ENCODE measurements at regions not wholly inside any gene's neighbourhood (a gene's known extent, or its start where the extent isn't known, plus 50 kb on each side); places are given as distances from the start of the nearest gene placed in this dataset.

DNA sequence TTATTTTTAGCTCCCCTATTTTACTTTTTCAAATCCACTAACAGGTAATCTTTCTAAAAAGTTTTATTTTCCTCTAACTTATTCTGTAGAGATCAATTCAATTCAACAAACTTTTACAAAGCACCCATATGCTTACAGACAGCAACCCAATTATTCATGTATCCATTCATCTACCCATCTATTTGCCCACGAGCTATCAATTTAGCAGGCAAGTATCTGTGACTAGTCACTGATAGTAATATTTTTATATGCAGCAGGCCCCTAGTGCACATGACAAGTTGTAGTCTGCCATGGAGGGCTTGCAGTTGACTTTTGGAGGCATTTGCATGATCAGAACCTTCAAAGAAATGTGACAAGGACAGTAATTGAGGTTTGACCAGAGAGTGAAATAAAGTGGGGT is 753.2 kb upstream of the TENM4 start:
- no TSS peak for BruUV-seq (replicated peaks)
- intact Hi-C loops (cut with micrococcal nuclease; ENCODE audit: unreplicated experiment): no loop called here
- no peaks in the 10 kb centered on the region; a peak in 1 of 5 replicates for H3K27me3 ChIP-seq (ENCODE audit: control insufficient read depth in 1 of 2, insufficient read depth in 2 of 2, low read length in 2 of 2)
- TF ChIP-seq, protein P1, sequence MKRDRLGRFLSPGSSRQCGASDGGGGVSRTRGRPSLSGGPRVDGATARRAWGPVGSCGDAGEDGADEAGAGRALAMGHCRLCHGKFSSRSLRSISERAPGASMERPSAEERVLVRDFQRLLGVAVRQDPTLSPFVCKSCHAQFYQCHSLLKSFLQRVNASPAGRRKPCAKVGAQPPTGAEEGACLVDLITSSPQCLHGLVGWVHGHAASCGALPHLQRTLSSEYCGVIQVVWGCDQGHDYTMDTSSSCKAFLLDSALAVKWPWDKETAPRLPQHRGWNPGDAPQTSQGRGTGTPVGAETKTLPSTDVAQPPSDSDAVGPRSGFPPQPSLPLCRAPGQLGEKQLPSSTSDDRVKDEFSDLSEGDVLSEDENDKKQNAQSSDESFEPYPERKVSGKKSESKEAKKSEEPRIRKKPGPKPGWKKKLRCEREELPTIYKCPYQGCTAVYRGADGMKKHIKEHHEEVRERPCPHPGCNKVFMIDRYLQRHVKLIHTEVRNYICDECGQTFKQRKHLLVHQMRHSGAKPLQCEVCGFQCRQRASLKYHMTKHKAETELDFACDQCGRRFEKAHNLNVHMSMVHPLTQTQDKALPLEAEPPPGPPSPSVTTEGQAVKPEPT (CRISPR knock-in tag; IDR thresholded peaks at IDR 0.05; ENCODE audit: low read depth): no peak
- no peak for TF ChIP-seq ZBTB7B (CRISPR knock-in tag; IDR thresholded peaks at IDR 0.05)
- TF ChIP-seq ZNF7 (CRISPR knock-in tag; IDR thresholded peaks at IDR 0.05): no peak
- TF ChIP-seq, protein P2, sequence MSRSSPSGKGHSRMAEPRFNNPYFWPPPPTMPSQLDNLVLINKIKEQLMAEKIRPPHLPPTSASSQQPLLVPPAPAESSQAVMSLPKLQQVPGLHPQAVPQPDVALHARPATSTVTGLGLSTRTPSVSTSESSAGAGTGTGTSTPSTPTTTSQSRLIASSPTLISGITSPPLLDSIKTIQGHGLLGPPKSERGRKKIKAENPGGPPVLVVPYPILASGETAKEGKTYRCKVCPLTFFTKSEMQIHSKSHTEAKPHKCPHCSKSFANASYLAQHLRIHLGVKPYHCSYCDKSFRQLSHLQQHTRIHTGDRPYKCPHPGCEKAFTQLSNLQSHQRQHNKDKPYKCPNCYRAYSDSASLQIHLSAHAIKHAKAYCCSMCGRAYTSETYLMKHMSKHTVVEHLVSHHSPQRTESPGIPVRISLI (CRISPR knock-in tag; IDR thresholded peaks at IDR 0.05; ENCODE audit: borderline replicate concordance): no peak
- TF ChIP-seq ZBTB38 (CRISPR knock-in tag; IDR thresholded peaks at IDR 0.05): no peak
- TF ChIP-seq ZNF670 (CRISPR knock-in tag; IDR thresholded peaks at IDR 0.05; ENCODE audit: borderline replicate concordance): no peak
- no peak for TF ChIP-seq MZF1 (CRISPR knock-in tag; IDR thresholded peaks at IDR 0.05; ENCODE audit: borderline replicate concordance)
- TF ChIP-seq KDM1A (CRISPR knock-in tag; IDR thresholded peaks at IDR 0.05): no peak
- TF ChIP-seq ZNF225 (CRISPR knock-in tag; IDR thresholded peaks at IDR 0.05): no peak
- TF ChIP-seq BORCS8-MEF2B (CRISPR knock-in tag; IDR thresholded peaks at IDR 0.05): no peak
- no peak for TF ChIP-seq ZNF124 (CRISPR knock-in tag; IDR thresholded peaks at IDR 0.05)
- TF ChIP-seq ZSCAN20 (CRISPR knock-in tag; IDR thresholded peaks at IDR 0.05; ENCODE audit: borderline replicate concordance): no peak
- no peak for TF ChIP-seq SETDB1 (CRISPR knock-in tag; IDR thresholded peaks at IDR 0.05; ENCODE audit: borderline replicate concordance)
- no peak for TF ChIP-seq CHD2 (IDR thresholded peaks at IDR 0.05; ENCODE audit: low read depth, low read length)
- no peak for TF ChIP-seq ZNF672 (CRISPR knock-in tag; IDR thresholded peaks at IDR 0.05)
- TF ChIP-seq, protein P3, sequence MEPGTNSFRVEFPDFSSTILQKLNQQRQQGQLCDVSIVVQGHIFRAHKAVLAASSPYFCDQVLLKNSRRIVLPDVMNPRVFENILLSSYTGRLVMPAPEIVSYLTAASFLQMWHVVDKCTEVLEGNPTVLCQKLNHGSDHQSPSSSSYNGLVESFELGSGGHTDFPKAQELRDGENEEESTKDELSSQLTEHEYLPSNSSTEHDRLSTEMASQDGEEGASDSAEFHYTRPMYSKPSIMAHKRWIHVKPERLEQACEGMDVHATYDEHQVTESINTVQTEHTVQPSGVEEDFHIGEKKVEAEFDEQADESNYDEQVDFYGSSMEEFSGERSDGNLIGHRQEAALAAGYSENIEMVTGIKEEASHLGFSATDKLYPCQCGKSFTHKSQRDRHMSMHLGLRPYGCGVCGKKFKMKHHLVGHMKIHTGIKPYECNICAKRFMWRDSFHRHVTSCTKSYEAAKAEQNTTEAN (CRISPR knock-in tag; conservative IDR thresholded peaks at IDR 0.05): no peak
- no peak for TF ChIP-seq GTF3A (CRISPR knock-in tag; conservative IDR thresholded peaks at IDR 0.05)
- TF ChIP-seq, protein P4, sequence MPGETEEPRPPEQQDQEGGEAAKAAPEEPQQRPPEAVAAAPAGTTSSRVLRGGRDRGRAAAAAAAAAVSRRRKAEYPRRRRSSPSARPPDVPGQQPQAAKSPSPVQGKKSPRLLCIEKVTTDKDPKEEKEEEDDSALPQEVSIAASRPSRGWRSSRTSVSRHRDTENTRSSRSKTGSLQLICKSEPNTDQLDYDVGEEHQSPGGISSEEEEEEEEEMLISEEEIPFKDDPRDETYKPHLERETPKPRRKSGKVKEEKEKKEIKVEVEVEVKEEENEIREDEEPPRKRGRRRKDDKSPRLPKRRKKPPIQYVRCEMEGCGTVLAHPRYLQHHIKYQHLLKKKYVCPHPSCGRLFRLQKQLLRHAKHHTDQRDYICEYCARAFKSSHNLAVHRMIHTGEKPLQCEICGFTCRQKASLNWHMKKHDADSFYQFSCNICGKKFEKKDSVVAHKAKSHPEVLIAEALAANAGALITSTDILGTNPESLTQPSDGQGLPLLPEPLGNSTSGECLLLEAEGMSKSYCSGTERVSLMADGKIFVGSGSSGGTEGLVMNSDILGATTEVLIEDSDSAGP (CRISPR knock-in tag; IDR thresholded peaks at IDR 0.05; ENCODE audit: borderline replicate concordance): no peak
- no peak for TF ChIP-seq CREB1 (IDR thresholded peaks at IDR 0.05)
- no peak for TF ChIP-seq CREB1 (CRISPR knock-in tag; IDR thresholded peaks at IDR 0.05)
- TF ChIP-seq, protein P5, sequence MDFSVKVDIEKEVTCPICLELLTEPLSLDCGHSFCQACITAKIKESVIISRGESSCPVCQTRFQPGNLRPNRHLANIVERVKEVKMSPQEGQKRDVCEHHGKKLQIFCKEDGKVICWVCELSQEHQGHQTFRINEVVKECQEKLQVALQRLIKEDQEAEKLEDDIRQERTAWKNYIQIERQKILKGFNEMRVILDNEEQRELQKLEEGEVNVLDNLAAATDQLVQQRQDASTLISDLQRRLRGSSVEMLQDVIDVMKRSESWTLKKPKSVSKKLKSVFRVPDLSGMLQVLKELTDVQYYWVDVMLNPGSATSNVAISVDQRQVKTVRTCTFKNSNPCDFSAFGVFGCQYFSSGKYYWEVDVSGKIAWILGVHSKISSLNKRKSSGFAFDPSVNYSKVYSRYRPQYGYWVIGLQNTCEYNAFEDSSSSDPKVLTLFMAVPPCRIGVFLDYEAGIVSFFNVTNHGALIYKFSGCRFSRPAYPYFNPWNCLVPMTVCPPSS (IDR thresholded peaks at IDR 0.05): no peak
- FAIRE-seq: no peak
- no peaks in the 10 kb centered on the region for H3K79me2 ChIP-seq (ENCODE audit: insufficient read depth, low read length)
- H3K36me3 ChIP-seq (replicated peaks in 1 of 2; ENCODE audit: control insufficient read depth in 1 of 2, insufficient read depth in 2 of 2, low read length in 2 of 2): no peaks in the 10 kb centered on the region
- no peaks in the 10 kb centered on the region for H3K9me3 ChIP-seq (ENCODE audit: low read length)
- CTCF ChIA-PET (ENCODE audit: low intra/inter-chr PET ratio, low total read pairs): no interaction called here
- no peak overlapping the region for H3K4me2 ChIP-seq (ENCODE audit: low read depth, low read length)
- no peak for ATAC-seq
- no peaks in the 10 kb centered on the region for H3K4me1 ChIP-seq (ENCODE audit: insufficient read depth, low read length)
- H3K27ac ChIP-seq (ENCODE audit: extremely low read length, insufficient read depth, low read length): no peak overlapping the region
- no peaks in the 10 kb centered on the region for H4K20me1 ChIP-seq (ENCODE audit: insufficient read depth, low read length)
- H3K4me3 ChIP-seq (replicated peaks in 1 of 3; ENCODE audit: insufficient read depth in 1 of 3, low read depth in 2 of 3, low read length in 3 of 3): no peak overlapping the region
- WGBS (ENCODE audit: low lambda C conversion rate): 4% methylated on average over 1 of the region's 1 CpG
- DNase-seq (ENCODE audit: low spot score): no peak
- POLR2A ChIA-PET: no interaction called here
- in situ Hi-C loops (cut with HindIII; ENCODE audit: extremely low pct_ligation_motif_present, low pct_unique_long_range_greater_than_20kb): no loop called here
- no peak overlapping the region for H3K9ac ChIP-seq (ENCODE audit: insufficient read depth, low read depth, low read length)
- H2AFZ ChIP-seq (ENCODE audit: low read length): no peak overlapping the region
